B cell (primary cell): ENCODE measurements at regions not wholly inside any gene's neighbourhood (a gene's known extent, or its start where the extent isn't known, plus 50 kb on each side); places are given as distances from the start of the nearest gene placed in this dataset.

ENCODE experiments used
- CTCF ChIP-seq: fragments of 200-600 bp; IDR thresholded peaks from one replicate; pipeline ENCODE4 v1.8.0; 2022; ENCODE audit warnings: antibody characterized with exemption, mild to moderate bottlenecking
- EZH2 ChIP-seq: IDR thresholded peaks from 2 replicates; pipeline ENCODE4 v1.6.1; 2012; ENCODE audit warnings: borderline replicate concordance, low read depth, mild to moderate bottlenecking, moderate library complexity, low read length; ENCODE audit not compliant: insufficient read depth, poor library complexity, severe bottlenecking

GRCh38 chr2:43144263-43144662, 82.1 kb downstream of the ZFP36L2 start:
- TF ChIP-seq CTCF (no peak), EZH2 (no peak)
